ENCODE measurements at regions not wholly inside any gene's neighbourhood (a gene's known extent, or its start where the extent isn't known, plus 50 kb on each side); places are given as distances from the start of the nearest gene placed in this dataset.

- DNase-seq (ENCODE audit: low spot score in 2 of 2), result no peak
- intact Hi-C loops (cut with DNase I; ENCODE audit: low total_unique reads), result no loop called here
- no peak overlapping the region for H3K4me3 ChIP-seq (ENCODE audit: low read depth, poor library complexity, severe bottlenecking)
- 82 to 86% methylated on average over 3 of the region's 3 CpGs for WGBS, 2 donors
- no peak for TF ChIP-seq POLR2A (IDR thresholded peaks at IDR 0.05)
- TF ChIP-seq, protein P1, sequence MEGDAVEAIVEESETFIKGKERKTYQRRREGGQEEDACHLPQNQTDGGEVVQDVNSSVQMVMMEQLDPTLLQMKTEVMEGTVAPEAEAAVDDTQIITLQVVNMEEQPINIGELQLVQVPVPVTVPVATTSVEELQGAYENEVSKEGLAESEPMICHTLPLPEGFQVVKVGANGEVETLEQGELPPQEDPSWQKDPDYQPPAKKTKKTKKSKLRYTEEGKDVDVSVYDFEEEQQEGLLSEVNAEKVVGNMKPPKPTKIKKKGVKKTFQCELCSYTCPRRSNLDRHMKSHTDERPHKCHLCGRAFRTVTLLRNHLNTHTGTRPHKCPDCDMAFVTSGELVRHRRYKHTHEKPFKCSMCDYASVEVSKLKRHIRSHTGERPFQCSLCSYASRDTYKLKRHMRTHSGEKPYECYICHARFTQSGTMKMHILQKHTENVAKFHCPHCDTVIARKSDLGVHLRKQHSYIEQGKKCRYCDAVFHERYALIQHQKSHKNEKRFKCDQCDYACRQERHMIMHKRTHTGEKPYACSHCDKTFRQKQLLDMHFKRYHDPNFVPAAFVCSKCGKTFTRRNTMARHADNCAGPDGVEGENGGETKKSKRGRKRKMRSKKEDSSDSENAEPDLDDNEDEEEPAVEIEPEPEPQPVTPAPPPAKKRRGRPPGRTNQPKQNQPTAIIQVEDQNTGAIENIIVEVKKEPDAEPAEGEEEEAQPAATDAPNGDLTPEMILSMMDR (IDR thresholded peaks at IDR 0.05), result no peak
These were observed 268.6 kb downstream of the PTBP2 start for GRCh38 chr1:96990136-96990535.

DNA sequence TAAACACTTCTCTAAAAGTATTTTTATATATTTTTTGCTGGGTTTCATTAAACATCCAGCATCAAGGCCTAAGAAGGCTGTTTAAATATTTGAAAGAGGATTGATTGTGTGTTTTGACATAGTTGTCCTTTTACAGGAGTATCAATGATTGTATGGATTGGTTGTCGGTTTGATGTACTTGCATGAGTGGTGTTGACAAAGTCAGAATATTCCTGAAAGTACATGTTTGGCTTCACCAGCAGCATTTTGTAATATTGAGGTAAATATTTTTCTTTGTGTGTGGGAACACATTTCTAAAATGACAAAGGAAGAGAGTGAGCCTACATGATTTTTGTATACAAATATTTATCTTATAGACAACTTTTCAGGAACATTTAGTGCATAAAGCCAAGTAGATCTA is 269.7 kb downstream of the PTBP2 start:
- DNase-seq (ENCODE audit: low spot score in 2 of 2), result no peak
- intact Hi-C loops (cut with DNase I; ENCODE audit: low total_unique reads), result no loop called here
- TF ChIP-seq, protein P1 (IDR thresholded peaks at IDR 0.05), result no peak
- no peak for TF ChIP-seq POLR2A (IDR thresholded peaks at IDR 0.05)
- no peak overlapping the region for H3K4me3 ChIP-seq (ENCODE audit: low read depth, poor library complexity, severe bottlenecking)
- WGBS, 2 donors, result 92 to 98% methylated on average over 1 of the region's 1 CpG

GRCh38 chr1:96992871-96993270 is 271.3 kb downstream of the PTBP2 start:
- no peak for DNase-seq (ENCODE audit: low spot score in 2 of 2)
- TF ChIP-seq POLR2A (IDR thresholded peaks at IDR 0.05), result no peak
- TF ChIP-seq, protein P1 (IDR thresholded peaks at IDR 0.05), result no peak
- intact Hi-C loops (cut with DNase I; ENCODE audit: low total_unique reads), result no loop called here
- H3K4me3 ChIP-seq (ENCODE audit: low read depth, poor library complexity, severe bottlenecking), result no peak overlapping the region
- 88 to 93% methylated on average over 3 of the region's 3 CpGs for WGBS, 2 donors

DNA sequence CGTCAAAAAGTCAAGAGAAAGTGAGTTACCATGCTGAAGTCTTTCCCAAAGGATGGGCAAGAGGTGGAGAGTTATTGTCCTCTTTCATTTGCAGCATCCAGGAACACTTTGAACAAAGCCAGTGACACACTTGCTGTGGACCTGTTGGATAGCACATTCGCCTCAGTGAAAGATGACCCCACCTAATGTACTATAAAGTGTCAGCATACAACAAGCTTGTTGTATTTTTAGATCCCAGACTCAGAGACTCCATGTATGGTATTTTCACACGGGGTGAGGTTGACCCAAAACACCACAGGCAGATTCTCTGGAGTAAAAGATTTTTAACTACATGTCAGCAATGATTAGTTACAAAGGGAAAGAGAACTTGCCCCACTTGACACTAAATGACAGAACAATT is 273.8 kb downstream of the PTBP2 start:
- intact Hi-C loops (cut with DNase I; ENCODE audit: low total_unique reads), result no loop called here
- 61 to 63% methylated on average over 3 of the region's 3 CpGs for WGBS, 2 donors
- TF ChIP-seq, protein P1 (IDR thresholded peaks at IDR 0.05), result no peak
- no peak for TF ChIP-seq POLR2A (IDR thresholded peaks at IDR 0.05)
- no peak overlapping the region for H3K4me3 ChIP-seq (ENCODE audit: low read depth, poor library complexity, severe bottlenecking)
- no peak for DNase-seq (ENCODE audit: low spot score in 2 of 2)

DNA sequence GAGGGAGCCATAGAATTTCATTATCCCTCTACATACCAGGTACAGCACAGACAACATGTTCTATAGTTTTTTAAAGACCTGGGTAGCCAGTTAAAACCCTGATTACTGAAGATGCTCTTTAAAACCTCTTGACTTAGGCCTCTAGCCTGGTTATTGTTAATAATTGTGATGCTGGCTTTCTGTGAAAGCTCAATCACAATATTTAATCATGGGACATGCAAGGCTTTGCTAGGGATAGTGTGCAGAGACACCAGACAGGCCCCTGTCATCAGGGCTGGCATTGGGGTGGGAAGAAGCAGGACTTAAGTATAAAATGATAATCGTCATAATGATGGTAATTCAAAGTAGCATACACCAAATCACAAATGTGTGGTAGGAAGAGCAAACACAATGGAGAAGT is 274.4 kb downstream of the PTBP2 start:
- intact Hi-C loops (cut with DNase I; ENCODE audit: low total_unique reads), result no loop called here
- no peak for DNase-seq (ENCODE audit: low spot score in 2 of 2)
- H3K4me3 ChIP-seq (ENCODE audit: low read depth, poor library complexity, severe bottlenecking), result no peak overlapping the region
- WGBS, 2 donors, result 76 to 81% methylated on average over 1 of the region's 1 CpG
- no peak for TF ChIP-seq POLR2A (IDR thresholded peaks at IDR 0.05)
- TF ChIP-seq, protein P1 (IDR thresholded peaks at IDR 0.05), result no peak

DNA sequence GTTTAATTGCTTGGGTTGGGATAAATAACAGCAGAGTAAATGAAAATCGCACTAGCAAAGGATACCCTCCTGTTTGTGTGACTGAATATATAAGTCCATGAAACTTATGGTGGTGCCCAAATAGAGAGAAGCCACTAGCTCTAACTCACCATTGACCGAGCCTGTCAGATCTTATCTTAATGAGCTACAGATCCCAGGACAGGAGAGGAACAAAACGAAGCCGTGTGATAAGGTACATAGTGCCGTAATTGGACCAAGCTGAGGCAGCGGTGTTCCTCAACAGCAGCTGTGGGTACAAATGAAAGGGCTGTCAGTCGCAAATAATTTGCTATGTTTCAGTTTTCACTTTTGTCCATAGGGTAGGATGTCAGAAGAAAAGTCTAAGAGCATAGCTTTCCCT is 276.1 kb downstream of the PTBP2 start:
- H3K4me3 ChIP-seq (ENCODE audit: low read depth, poor library complexity, severe bottlenecking), result no peak overlapping the region
- DNase-seq (ENCODE audit: low spot score in 2 of 2), result no peak
- no peak for TF ChIP-seq POLR2A (IDR thresholded peaks at IDR 0.05)
- TF ChIP-seq, protein P1 (IDR thresholded peaks at IDR 0.05), result no peak
- intact Hi-C loops (cut with DNase I; ENCODE audit: low total_unique reads), result no loop called here
- WGBS, 2 donors, result 63 to 64% methylated on average over 7 of the region's 7 CpGs
